IPS-15b (cell line): ENCODE measurements at regions not wholly inside any gene's neighbourhood (a gene's known extent, or its start where the extent isn't known, plus 50 kb on each side); places are given as distances from the start of the nearest gene placed in this dataset.

ENCODE experiments used
- H3K27me3 ChIP-seq: one replicate; pipeline ENCODE4 v1.6.1; 2013; ENCODE audit warnings: low read length; ENCODE audit not compliant: control insufficient read depth, insufficient read depth
- H3K36me3 ChIP-seq: one replicate; pipeline ENCODE4 v1.6.1; 2013; ENCODE audit warnings: low read length; ENCODE audit not compliant: control insufficient read depth, insufficient read depth
- H3K4me1 ChIP-seq: one replicate; pipeline ENCODE4 v1.6.1; 2013; ENCODE audit warnings: mild to moderate bottlenecking, low read length; ENCODE audit not compliant: control insufficient read depth, insufficient read depth
- H3K4me3 ChIP-seq: one replicate; pipeline ENCODE4 v1.5.1; 2013; ENCODE audit warnings: low read depth, low read length
- H3K9ac ChIP-seq: one replicate; pipeline ENCODE4 v1.6.1; 2013; ENCODE audit warnings: low read depth, mild to moderate bottlenecking, low read length
- H3K9me3 ChIP-seq: one replicate; pipeline ENCODE4 v1.6.1; 2013; ENCODE audit warnings: mild to moderate bottlenecking, low read length; ENCODE audit not compliant: control insufficient read depth, insufficient read depth

DNA sequence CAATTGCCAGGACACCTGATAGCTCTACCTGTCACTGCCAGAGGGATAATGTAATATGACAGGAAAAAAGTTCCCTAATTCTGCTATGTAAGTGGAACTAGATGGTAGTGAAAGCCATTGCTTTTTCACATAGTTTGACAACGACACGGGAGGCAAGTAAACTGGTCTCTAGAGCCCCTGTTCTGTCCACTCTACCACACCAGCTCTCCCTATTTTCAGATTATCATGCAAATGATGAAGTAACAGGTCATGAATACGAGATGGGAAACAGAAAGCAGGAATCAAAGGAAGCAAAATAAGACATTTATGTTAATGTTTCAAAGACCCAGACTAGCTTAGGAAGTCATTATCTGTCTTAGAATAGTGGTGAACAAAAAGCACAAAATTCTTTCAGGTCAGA, 56.2 kb downstream of the TAF11L14 start:
- Histone ChIP-seq H3K4me3 (no peak overlapping the region), H3K27me3 (no peaks in the 10 kb centered on the region), H3K36me3 (no peaks in the 10 kb centered on the region), H3K9me3 (no peaks in the 10 kb centered on the region), H3K9ac (no peak overlapping the region), H3K4me1 (no peaks in the 10 kb centered on the region)

DNA sequence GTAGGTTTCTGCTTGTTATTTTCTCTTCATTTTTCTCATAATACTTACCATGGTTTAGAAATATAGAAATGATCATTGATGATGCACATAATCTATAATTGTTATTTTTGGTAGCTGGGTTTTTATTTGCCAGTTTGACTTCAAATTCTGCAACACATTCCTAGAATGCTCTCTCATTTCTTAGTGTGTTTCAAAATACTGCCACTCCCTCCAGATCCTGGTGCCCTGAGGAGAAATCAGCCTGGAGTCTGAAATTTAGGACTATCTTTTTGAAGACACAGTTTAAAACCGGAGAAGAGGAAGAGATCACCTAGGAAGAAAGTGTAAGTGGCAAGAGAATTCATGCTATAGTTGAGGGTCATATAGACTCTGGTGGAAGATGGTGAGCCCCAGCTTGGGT, 57.5 kb downstream of the TAF11L14 start:
- Histone ChIP-seq H3K36me3 (no peaks in the 10 kb centered on the region), H3K27me3 (no peaks in the 10 kb centered on the region), H3K9me3 (no peaks in the 10 kb centered on the region), H3K4me1 (no peaks in the 10 kb centered on the region), H3K4me3 (no peak overlapping the region), H3K9ac (no peak overlapping the region)

DNA sequence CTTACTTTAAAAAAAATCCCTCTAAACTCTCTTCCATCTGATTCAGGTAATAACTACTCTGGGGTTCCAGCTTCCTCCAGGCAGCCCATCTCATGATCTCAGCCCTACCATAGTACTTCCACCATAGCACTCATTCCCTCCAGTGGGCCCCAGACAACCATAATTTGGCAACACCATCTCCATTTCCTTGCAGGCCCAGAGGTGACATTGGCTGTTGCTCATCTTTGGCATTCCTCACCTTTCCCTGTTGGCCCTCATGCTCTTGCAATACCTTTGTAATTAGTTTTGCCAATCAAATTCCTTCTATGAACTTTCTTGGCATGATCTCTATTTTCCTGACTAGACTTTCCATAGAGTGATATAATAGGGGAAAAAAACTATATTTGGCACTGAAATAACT, 60.1 kb downstream of the TAF11L14 start:
- Histone ChIP-seq H3K27me3 (no peaks in the 10 kb centered on the region), H3K9me3 (no peaks in the 10 kb centered on the region), H3K9ac (no peak overlapping the region), H3K4me3 (no peak overlapping the region), H3K4me1 (no peaks in the 10 kb centered on the region), H3K36me3 (no peaks in the 10 kb centered on the region)

DNA sequence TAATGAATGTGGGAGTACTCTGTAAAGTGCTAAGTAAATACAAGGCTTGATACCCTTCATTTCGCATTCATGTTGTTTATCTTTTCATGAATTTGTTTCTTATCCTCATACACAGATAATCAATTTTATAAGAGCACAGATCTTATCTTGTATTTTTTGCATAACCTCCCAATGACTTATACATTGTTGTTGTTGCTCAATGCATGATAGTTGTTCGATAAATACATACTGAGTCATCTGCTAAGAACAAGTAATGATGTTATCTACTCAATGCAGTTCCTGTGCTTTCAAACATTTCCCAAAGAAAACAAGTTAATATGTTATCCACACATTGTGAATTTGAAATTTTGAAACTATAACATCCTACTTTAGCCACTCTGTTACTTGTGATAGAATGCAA, 60.7 kb downstream of the TAF11L14 start:
- H3K27me3 ChIP-seq, result no peaks in the 10 kb centered on the region
- no peak overlapping the region for H3K4me3 ChIP-seq
- no peaks in the 10 kb centered on the region for H3K4me1 ChIP-seq
- H3K36me3 ChIP-seq, result no peaks in the 10 kb centered on the region
- H3K9ac ChIP-seq, result no peak overlapping the region
- no peaks in the 10 kb centered on the region for H3K9me3 ChIP-seq

DNA sequence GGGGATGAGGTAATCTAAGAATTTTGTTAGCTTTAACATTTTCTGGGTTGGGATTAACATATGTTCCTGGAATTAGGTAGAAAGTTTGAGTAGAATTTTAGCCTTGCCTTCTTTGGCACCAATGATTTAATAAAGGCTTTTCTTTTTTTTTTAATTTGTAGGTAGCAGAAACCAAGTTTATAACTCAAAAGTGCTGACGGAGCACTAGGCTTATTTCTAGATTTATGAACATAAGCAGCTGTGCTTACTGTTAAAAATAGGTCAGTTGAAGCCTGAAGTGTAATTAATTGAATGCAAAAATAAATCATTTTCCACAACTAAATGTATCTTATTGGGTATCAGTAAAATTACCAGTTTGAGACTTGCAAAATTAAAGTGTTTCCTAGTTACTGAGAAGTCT, 62.4 kb downstream of the TAF11L14 start:
- H3K36me3 ChIP-seq, result no peaks in the 10 kb centered on the region
- no peaks in the 10 kb centered on the region for H3K4me1 ChIP-seq
- H3K4me3 ChIP-seq, result no peak overlapping the region
- no peaks in the 10 kb centered on the region for H3K9me3 ChIP-seq
- no peaks in the 10 kb centered on the region for H3K27me3 ChIP-seq
- no peak overlapping the region for H3K9ac ChIP-seq

DNA sequence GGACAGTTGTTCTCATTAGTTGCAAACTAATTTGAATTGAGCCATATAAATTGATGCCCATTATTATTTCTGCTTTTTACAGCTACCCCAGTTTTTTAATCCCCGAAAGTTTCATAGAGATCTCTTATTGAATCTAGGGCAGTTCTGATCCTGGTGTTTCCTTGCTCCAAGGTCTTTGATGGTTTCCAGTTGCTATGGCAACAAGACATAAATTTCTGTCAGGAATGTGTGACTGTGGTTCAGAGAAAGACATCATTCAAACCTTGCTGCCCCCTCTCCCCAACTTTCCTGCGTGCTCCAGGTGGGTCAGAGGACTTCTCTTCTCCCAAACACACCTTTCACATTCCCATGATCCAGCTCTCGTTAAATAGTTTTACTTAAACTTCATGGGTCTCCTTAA, 63.4 kb downstream of the TAF11L14 start:
- H3K36me3 ChIP-seq, result no peaks in the 10 kb centered on the region
- H3K9me3 ChIP-seq, result no peaks in the 10 kb centered on the region
- no peaks in the 10 kb centered on the region for H3K4me1 ChIP-seq
- H3K27me3 ChIP-seq, result no peaks in the 10 kb centered on the region
- no peak overlapping the region for H3K4me3 ChIP-seq
- no peak overlapping the region for H3K9ac ChIP-seq

DNA sequence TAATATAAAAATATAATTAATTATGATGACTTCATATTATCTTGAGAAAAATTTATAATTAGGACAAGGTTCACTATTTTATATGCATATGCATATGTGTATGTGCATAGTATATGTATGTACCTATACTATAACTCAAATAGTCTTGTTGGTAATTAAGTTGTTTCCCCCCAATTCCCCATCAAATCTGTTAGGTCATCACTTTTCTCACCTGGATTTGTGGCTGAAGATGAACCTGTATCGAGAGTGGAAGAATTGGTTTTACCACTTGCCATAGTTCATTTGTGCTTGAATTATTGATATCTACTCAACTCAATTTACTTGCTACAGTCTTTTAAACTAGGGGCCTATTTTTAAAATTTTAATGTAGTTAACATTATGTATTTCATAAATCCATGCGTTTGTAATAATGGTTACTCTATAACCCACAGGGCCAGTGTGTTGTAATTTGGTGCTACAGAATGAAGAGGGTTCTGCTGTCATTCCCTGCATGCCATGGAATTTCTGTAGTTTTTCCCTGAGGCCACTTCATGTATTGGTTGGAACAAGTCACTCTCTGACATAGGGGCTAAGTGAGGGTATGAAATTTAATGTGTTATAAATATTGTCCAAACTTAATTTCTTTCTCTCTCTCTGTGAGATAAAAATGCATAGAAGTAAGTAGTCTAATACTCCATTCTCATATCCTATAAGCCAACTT, 74.9 kb downstream of the TAF11L14 start:
- no peaks in the 10 kb centered on the region for H3K9me3 ChIP-seq
- no peaks in the 10 kb centered on the region for H3K36me3 ChIP-seq
- no peaks in the 10 kb centered on the region for H3K4me1 ChIP-seq
- no peaks in the 10 kb centered on the region for H3K27me3 ChIP-seq
- no peak overlapping the region for H3K4me3 ChIP-seq
- H3K9ac ChIP-seq, result no peak overlapping the region

DNA sequence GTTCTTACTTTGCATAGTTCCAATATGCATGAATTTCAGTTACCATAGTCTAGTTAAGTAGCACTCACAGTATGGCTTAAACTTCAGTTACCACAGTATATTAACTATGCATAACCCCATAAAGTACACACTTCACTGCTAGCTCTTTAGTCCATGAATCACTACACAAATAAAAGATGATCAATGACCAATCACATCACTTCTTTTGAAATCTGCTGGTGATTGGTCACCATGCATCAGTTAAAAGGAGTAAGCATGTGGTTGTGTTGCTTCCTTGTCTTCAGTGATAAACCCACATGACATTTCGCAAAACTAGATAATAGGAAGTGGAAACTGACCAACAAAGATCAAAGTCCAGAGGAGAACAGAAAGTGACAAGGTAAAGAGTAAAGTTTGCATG, 79.0 kb downstream of the TAF11L14 start:
- H3K9ac ChIP-seq, result no peak overlapping the region
- H3K9me3 ChIP-seq, result no peaks in the 10 kb centered on the region
- no peaks in the 10 kb centered on the region for H3K36me3 ChIP-seq
- no peak overlapping the region for H3K4me3 ChIP-seq
- H3K4me1 ChIP-seq, result no peaks in the 10 kb centered on the region
- no peaks in the 10 kb centered on the region for H3K27me3 ChIP-seq

DNA sequence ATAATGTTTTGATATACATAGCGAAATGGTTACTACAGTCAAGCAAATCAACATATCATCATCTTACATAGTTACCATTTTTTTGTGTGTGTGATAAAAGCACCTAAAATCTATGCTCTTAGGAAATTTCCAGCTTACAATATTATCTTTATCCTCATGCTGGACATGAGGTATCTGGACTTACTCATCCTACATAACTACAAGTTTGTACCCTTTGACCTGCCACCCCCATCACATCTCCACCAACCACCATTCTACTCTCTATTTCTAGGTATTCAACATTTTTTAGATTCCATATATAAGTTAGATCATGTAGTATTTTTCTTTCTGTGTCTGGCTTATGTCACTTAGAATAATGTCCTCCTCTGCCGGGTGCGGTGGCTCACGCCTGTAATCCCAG, 79.9 kb downstream of the TAF11L14 start:
- Histone ChIP-seq H3K27me3 (no peaks in the 10 kb centered on the region), H3K9ac (no peak overlapping the region), H3K9me3 (no peaks in the 10 kb centered on the region), H3K36me3 (no peaks in the 10 kb centered on the region), H3K4me3 (no peak overlapping the region), H3K4me1 (no peaks in the 10 kb centered on the region)

DNA sequence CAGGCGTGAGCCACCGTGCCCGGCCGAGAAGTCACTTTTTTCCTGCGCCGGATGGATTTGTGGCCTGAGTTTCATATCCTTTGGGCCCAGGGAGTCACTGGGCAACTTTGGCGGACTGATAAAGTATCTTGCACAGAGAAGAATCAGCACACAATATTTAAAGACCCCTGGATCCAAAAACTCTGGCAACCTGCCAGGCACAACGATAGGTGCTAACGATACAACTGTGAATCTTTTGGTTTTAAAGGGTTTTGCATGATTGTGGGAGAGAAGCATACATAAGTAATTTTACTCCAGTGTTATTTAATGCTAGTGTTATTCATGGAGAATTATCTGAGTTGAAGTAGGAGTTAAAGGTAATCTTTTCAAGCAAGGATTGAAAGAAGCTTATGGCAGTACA, 85.3 kb downstream of the TAF11L14 start:
- H3K27me3 ChIP-seq, result no peaks in the 10 kb centered on the region
- H3K9me3 ChIP-seq, result no peaks in the 10 kb centered on the region
- no peak overlapping the region for H3K4me3 ChIP-seq
- no peaks in the 10 kb centered on the region for H3K36me3 ChIP-seq
- no peaks in the 10 kb centered on the region for H3K4me1 ChIP-seq
- no peak overlapping the region for H3K9ac ChIP-seq

DNA sequence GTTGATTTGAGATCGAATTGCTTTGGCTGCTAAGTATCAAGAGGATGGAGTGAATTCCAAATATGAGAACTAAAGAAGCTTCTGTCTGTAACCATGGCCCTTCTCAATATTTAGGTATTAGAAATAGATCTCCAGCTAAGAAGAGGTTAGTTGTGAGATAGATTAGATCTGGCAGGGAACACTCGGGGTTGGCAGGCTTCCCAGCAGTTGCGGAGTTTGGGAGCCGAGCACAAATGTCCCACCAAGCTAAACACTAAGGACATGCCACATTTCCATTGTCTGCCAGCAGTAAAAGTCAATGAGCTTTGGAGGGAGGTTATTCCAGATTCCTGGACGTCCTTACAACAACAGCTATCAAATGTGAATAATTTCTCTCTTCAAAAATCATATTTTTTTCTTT, 85.8 kb downstream of the TAF11L14 start:
- no peaks in the 10 kb centered on the region for H3K9me3 ChIP-seq
- H3K4me1 ChIP-seq, result no peaks in the 10 kb centered on the region
- H3K27me3 ChIP-seq, result no peaks in the 10 kb centered on the region
- H3K4me3 ChIP-seq, result no peak overlapping the region
- H3K36me3 ChIP-seq, result no peaks in the 10 kb centered on the region
- no peak overlapping the region for H3K9ac ChIP-seq

DNA sequence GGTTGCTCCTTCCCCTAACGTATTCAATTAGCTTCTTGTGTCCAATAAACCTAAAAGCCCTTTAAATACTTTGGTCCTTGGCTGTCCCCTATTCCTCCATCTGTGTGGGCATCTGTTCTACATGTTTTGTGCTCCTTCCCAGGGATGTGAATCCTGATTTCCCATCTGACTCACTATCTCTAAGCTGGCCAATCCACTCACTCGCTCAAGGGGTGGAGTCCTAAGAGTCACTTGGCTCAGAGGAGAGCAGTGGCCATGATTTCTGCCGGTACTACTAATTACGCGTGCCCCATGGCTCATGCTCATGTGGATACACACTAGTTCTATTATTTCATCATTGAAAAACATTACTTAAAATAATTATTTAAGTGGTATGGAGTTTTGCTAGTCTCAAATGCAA, 89.6 kb downstream of the TAF11L14 start:
- Histone ChIP-seq H3K4me1 (no peaks in the 10 kb centered on the region), H3K36me3 (no peaks in the 10 kb centered on the region), H3K27me3 (no peaks in the 10 kb centered on the region), H3K9me3 (no peaks in the 10 kb centered on the region), H3K4me3 (no peak overlapping the region), H3K9ac (no peak overlapping the region)
